Calu3 (cell line): ENCODE measurements at regions not wholly inside any gene's neighbourhood (a gene's known extent, or its start where the extent isn't known, plus 50 kb on each side); places are given as distances from the start of the nearest gene placed in this dataset.

Source experiments
- BruUV-seq: library from RNA; stranded (reverse); fragments of 400-500 nt; replicated peaks from 2 replicates; lab custom pipeline; 2021; lab: Mats Ljungman, UMichigan
- CTCF ChIA-PET: fragments of 300-600 bp; sonication (Branson Sonifier 250); formaldehyde crosslinking; loops from one replicate; lab custom pipeline; 2022; ENCODE audit warnings: antibody characterized with exemption; lab: Charles Lee
- DNase-seq: peaks from one replicate; pipeline ENCODE4 v3.0.0; 2022
- H3K27ac Mint-ChIP-seq: one replicate; pipeline ENCODE4 v1.8.0; 2022; ENCODE audit warnings: mixed read lengths; ENCODE audit not compliant: unreplicated experiment
- H3K27me3 Mint-ChIP-seq: one replicate; pipeline ENCODE4 v1.8.0; 2022; ENCODE audit warnings: mixed read lengths; ENCODE audit not compliant: unreplicated experiment
- H3K36me3 Mint-ChIP-seq: one replicate; pipeline ENCODE4 v1.8.0; 2022; ENCODE audit warnings: mild to moderate bottlenecking, moderate library complexity, mixed read lengths; ENCODE audit not compliant: insufficient read depth, unreplicated experiment
- H3K4me1 Mint-ChIP-seq: one replicate; pipeline ENCODE4 v1.8.0; 2022; ENCODE audit warnings: mild to moderate bottlenecking, low read depth, mixed read lengths; ENCODE audit not compliant: unreplicated experiment
- H3K4me3 Mint-ChIP-seq: one replicate; pipeline ENCODE4 v1.8.0; 2022; ENCODE audit warnings: mild to moderate bottlenecking, low read depth, moderate library complexity, mixed read lengths; ENCODE audit not compliant: unreplicated experiment
- H3K9me3 Mint-ChIP-seq: one replicate; pipeline ENCODE4 v1.8.0; 2022; ENCODE audit warnings: low read depth, mixed read lengths; ENCODE audit not compliant: unreplicated experiment
- intact Hi-C: fragments of 100-400 bp; cut with micrococcal nuclease; formaldehyde crosslinking; loops from one replicate; pipeline ENCODE4 v1.10.0; 2022; ENCODE audit not compliant: unreplicated experiment
- TF ChIP-seq, protein P1 (sequence below): fragments of 200-600 bp; IDR thresholded peaks from one replicate; pipeline ENCODE4 v1.8.0; 2022; ENCODE audit warnings: antibody characterized with exemption; ENCODE audit not compliant: unreplicated experiment

DNA sequence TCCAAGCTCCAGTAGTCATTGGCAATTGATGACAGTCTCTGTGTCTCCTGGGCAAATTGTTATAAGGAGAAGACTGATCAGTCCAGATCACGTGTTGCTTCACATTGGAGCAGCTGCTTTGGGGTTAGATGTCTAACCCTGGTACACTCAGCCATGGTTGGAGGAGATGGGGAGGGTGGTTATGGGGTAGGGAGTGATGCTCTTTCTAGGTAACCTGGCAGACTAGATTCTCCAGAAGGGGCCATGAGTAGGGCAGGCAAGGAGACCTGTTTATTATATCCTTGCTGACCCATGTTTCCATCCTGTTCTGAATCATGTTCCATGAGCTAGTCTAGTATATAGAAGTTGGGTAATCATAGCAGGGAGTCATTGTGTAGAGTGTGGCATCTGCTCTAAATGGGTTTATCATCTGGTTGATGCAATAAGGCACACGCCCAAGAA, 50.8 kb upstream of the BACH2 start:
- no peak overlapping the region for H3K4me3 Mint-ChIP-seq
- H3K4me1 Mint-ChIP-seq, result peaks cover 6% of the 10 kb centered on the region
- H3K9me3 Mint-ChIP-seq, result no peaks in the 10 kb centered on the region
- H3K36me3 Mint-ChIP-seq, result no peaks in the 10 kb centered on the region
- CTCF ChIA-PET, result no interaction called here
- H3K27me3 Mint-ChIP-seq, result peaks cover 43% of the 10 kb centered on the region
- H3K27ac Mint-ChIP-seq, result no peak overlapping the region
- intact Hi-C loops, result no loop called here
- TF ChIP-seq, protein P1, sequence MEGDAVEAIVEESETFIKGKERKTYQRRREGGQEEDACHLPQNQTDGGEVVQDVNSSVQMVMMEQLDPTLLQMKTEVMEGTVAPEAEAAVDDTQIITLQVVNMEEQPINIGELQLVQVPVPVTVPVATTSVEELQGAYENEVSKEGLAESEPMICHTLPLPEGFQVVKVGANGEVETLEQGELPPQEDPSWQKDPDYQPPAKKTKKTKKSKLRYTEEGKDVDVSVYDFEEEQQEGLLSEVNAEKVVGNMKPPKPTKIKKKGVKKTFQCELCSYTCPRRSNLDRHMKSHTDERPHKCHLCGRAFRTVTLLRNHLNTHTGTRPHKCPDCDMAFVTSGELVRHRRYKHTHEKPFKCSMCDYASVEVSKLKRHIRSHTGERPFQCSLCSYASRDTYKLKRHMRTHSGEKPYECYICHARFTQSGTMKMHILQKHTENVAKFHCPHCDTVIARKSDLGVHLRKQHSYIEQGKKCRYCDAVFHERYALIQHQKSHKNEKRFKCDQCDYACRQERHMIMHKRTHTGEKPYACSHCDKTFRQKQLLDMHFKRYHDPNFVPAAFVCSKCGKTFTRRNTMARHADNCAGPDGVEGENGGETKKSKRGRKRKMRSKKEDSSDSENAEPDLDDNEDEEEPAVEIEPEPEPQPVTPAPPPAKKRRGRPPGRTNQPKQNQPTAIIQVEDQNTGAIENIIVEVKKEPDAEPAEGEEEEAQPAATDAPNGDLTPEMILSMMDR, result no peak
- no peak for DNase-seq
- no TSS peak for BruUV-seq

GRCh38 chr6:90346729-90347128, 50.1 kb upstream of the BACH2 start:
- H3K27me3 Mint-ChIP-seq, result peaks cover 43% of the 10 kb centered on the region
- H3K27ac Mint-ChIP-seq, result no peak overlapping the region
- no peak for DNase-seq
- CTCF ChIA-PET, result no interaction called here
- H3K9me3 Mint-ChIP-seq, result no peaks in the 10 kb centered on the region
- TF ChIP-seq, protein P1, result no peak
- H3K4me3 Mint-ChIP-seq, result no peak overlapping the region
- intact Hi-C loops, result no loop called here
- no peaks in the 10 kb centered on the region for H3K4me1 Mint-ChIP-seq
- BruUV-seq, result no TSS peak
- H3K36me3 Mint-ChIP-seq, result no peaks in the 10 kb centered on the region
